GM21447 (cell line): ENCODE measurements at regions not wholly inside any gene's neighbourhood (a gene's known extent, or its start where the extent isn't known, plus 50 kb on each side); places are given as distances from the start of the nearest gene placed in this dataset.

Experiments
- ATAC-seq: cut with Tn5 transposase; IDR thresholded peaks from one replicate; pipeline ENCODE4 v1.9.1; 2021; ENCODE audit not compliant: unreplicated experiment

GRCh38 chr13:74683411-74683810 lies 549.2 kb upstream of the KLF12 start:
- ATAC-seq, result no peak

- ATAC-seq, result no peak
Observed at GRCh38 chr13:74682746-74683145, 548.5 kb upstream of the KLF12 start.

- no peak for ATAC-seq
Observed at GRCh38 chr13:74681891-74682290, 547.7 kb upstream of the KLF12 start.

DNA sequence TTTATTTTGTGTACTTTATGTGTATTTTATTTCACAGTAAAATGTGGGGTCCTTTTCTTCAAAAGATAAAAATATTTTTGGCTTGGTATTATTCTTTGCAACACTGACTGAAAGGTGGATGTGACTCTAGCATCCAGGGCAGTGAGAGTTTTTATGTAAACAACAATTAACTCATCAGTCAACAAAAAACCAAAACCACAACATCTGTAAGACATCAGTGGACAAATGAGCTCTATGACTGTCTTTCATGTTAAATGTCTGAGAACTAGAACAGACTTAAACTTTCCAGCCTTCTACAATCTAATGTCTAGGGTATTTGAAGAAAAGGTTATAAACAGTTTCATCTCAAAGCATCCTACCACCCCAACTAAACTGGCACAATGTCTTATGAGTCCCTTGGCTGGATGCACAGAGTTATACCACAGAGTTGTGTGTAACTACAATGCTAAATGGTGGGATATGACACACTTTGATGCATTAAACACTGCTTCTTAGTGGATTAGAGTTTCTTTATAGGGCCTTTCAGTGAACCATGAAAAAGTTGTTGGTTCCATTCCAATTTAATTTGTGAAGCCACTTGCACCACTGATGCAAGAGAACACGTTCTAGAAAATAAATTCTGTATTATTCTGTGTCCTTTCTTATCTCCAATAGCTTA lies 544.2 kb upstream of the KLF12 start:
- no peak for ATAC-seq

- no peak for ATAC-seq
Observed at GRCh38 chr13:74675972-74676371, 541.8 kb upstream of the KLF12 start.

- no peak for ATAC-seq
Observed at GRCh38 chr13:74675182-74675581, 541.0 kb upstream of the KLF12 start.

DNA sequence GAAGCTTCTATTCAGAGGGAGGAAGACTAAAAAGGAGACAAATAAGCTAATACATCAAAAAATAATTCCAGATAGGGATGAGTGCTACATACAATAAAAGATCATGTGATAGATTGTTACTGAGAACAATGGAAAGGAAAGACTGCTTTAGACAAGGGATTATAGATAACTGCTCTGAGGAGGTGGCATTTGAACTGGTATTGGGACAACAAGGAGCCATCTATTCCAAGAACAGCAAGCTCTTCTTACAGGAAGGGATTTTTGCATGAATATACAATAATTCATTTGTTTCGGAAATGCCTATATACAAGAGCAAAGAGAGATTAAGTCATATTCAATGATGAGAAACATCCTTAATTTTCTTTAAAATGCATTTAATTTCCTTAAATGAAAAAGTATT lies 540.5 kb upstream of the KLF12 start:
- no peak for ATAC-seq

GRCh38 chr13:74669149-74669548 lies 534.9 kb upstream of the KLF12 start:
- ATAC-seq, result no peak

DNA sequence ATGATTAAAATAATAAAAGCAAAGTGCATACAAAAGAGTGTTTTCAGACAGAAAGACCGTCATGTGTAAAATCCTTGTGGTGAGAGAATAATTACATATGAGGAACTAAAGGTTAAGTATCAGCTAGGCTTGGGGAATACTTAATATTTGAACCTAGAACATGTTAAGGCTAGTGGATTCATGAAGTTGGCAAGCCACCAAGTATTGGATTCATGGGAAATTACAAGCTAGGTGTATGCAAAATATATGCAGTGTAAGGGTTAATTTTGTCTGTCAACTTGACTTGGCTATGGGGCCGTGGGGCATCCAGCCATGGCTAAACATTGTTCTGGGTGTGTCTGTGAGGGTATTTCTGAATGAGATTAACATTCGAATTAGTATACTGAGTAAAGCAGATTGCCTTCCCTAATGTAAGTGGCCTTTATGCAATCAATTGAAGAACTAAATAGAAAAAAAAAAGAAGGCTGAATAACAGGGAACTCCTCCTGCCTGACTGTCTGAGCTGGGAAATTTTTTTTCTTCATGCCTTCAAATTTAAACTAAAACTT lies 533.5 kb upstream of the KLF12 start:
- no peak for ATAC-seq

DNA sequence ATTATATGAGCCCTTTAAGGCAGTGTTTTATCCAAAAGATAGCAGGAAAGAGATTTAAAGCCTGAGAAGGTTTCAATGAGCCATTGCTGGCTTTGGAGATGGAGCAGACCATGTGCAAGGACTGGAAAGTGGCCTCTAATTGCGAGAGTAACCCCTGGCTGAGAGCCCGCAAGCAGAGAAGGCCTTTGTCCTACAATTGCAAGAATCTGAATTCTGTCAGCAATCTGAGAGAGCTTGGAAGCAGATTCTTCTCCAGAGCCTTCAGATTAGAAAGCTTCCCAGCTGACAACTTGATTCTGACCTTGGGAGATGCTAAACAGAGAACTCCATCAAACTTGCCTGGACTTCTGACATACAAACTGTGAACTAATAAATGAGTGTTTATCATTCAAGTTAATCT lies 528.7 kb upstream of the KLF12 start:
- ATAC-seq, result no peak

GRCh38 chr13:74661851-74662250 lies 527.6 kb upstream of the KLF12 start:
- no peak for ATAC-seq

DNA sequence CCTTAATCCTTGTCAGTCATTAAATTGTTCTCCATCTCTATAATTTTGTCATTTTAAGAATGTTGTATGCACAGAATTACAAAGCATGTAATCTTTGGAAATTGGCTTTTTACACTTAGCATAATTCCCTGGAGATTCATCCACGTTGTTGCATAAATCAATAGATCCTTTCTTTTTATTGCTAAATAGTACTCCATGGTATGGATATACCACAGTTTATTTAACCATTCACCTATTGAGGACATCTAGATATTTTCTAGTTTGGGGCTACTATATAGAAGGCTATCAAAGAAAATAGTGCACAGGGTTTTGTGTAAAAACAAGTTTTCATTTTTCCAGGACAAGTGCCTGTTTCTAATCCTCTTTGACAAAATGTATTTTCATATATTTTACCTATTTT lies 523.6 kb upstream of the KLF12 start:
- no peak for ATAC-seq

DNA sequence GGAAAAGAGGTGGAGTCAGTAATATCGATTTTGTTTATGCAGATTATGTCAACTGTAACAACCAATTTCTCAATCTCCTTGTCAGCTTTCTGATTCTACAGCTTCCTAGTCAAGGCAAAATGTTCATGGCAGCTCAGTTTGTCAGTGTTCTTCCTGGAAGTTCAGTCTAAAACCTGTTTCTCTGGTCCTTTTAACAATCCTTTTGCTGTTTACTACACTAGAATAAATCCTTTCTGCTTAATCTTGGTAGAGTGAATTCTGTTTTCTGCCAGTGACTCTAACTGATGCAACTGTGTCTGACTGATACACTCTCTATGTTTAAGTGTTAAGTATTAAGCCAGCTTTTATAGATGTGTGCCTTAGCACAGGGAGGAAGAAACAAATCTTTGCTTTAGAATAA lies 516.9 kb upstream of the KLF12 start:
- ATAC-seq, result no peak

- ATAC-seq, result no peak
Observed at GRCh38 chr13:74647991-74648390, 513.8 kb upstream of the KLF12 start.

GRCh38 chr13:74647211-74647610 lies 513.0 kb upstream of the KLF12 start:
- ATAC-seq, result no peak

DNA sequence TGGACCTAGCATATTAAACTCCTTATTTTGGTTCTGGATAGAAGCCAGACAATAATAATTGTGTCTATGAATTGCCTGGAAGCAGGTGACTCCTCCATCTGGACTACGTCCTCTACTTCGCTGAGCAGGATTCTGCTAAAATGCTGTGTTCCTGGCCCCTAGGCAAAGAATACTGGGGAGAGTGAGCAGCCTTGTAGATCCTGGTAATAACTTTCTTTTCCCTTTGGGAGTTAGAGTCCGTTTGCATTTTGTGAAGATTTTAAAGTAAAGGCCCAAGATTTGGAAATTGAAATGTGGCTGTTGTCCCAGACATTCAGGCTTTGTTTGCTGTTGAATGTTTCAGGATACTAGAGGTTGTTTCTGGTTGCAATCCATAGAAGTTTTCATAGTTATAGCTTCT lies 511.9 kb upstream of the KLF12 start:
- ATAC-seq, result no peak

DNA sequence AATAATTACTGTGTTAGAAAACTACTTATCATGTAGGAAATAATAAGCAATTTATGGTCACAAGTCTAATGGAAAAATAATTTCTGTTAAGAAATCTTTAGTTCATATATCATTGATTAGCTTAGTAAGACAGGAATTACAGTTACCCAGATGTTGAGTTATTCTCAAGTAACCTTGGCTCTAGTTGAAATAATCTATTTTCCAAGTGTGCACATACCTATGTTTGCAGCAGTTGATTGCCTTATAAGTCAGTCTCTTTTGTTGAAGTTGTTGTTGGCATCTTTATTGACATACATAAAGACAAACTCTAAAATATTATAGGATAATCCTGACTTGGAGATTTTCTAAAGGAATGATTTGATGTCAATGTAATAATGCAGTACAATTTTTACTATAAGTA lies 511.4 kb upstream of the KLF12 start:
- ATAC-seq, result no peak

GRCh38 chr13:74644229-74644628 lies 510.0 kb upstream of the KLF12 start:
- ATAC-seq, result no peak

DNA sequence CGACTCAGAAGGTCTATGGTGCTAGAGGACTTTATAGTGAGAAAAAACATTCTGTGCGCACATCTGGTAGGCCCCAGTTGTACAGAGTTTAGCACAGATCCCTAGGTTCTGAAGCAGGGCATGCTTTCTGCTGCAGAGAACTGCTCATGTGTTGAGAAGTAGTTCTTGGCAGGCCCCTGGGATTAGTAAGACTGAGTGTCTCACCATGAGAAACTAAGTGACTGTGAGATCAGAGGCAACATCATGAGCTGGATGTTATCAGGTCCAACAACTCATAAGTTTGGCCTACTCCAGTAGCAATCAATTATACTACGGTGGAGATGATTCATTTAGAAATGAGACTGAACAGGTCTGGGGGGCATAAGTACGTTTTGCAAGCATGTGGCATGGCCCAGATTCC lies 507.4 kb upstream of the KLF12 start:
- ATAC-seq, result no peak

DNA sequence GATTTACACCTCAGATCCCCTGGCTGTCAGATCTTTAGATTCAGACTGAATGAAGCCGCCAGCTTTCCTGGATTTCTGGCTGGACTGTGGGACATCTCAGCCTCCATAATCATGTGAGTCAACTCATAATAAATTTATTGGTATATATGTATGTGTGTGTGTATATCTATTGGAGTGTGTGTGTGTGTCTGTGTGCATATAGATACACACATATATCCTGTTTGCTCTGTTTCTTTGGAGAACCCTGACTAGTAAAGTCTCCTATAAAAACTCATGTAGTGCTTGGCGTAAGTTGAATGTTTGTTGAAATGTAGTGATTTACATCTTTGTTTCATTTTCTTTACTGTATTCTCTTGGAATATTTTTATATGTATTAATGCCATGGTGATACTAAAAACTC lies 499.5 kb upstream of the KLF12 start:
- ATAC-seq, result no peak

GRCh38 chr13:74629985-74630384 lies 495.8 kb upstream of the KLF12 start:
- ATAC-seq, result no peak

GRCh38 chr13:74625541-74625940 lies 491.3 kb upstream of the KLF12 start:
- no peak for ATAC-seq

DNA sequence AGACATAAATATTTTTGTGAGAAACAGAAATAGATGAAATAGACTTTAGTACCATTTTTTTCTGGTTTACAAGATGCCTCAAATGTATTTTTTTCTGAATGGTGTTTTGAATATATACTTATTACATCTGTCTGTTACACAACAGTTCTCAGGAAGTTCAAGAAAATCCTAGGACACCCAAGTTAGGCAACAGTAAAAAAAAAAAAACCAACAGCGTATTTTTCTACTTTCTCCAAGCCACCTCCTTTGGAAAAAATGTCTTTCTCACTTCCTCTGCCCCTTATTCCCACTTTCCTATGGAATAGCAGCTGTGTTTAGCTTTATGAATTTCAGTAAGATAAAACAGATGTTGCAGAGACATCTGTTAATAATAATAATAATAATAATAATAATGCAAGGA lies 489.6 kb upstream of the KLF12 start:
- no peak for ATAC-seq
